ENCODE measurements at regions not wholly inside any gene's neighbourhood (a gene's known extent, or its start where the extent isn't known, plus 50 kb on each side); places are given as distances from the start of the nearest gene placed in this dataset.
"Not testable (repeated sequence)": the region's sequence is repeated elsewhere in the genome, so short reads cannot be mapped to it uniquely, and the experiment has no call there.

DNA sequence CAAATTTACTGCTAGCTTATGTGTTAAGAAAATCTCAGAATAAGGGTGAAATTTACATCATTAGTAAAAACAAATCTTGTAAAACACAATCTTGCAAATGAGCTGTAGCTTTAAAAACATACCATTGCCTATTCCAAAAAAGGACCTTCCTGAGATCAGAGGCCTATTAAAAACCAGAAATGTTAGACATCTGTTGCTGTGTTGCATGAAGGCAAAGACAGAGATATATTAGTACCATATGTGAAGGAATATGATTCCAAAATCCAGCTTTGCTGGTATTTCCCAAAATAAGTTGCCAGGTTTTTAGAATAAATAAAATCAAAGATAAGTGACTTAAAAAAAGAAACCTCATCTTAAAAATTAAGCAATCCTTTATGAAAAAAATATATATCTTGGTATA lies 504.1 kb upstream of the CDIN1 start:
- DNase-seq (ENCODE audit: low spot score), result no peak

- no peak for DNase-seq (ENCODE audit: low spot score)
Observed at GRCh38 chr15:36079021-36079420, 500.4 kb upstream of the CDIN1 start.

DNA sequence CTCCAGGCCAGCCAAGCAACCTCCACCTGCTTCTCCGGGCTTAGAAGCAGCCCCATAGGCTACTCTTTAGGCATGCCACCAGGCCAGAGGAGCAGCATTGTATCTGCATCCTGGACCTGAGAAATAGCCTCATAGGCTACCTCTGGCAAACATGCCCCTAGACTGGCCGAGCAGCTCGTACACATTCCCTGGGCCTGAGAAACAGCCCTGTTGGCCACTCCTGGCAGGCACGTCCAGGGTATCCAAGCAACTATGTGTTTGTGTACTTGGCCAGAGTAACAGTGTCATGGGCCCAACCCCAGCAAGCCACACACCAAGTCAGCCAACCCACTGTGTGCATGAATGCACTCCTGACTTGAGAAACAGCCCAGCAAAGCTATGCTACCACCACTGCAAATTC lies 498.7 kb upstream of the CDIN1 start:
- no peak for DNase-seq (ENCODE audit: low spot score)

- no peak for DNase-seq (ENCODE audit: low spot score)
Observed at GRCh38 chr15:36090286-36090946, 489.0 kb upstream of the CDIN1 start.

- no peak for DNase-seq (ENCODE audit: low spot score)
Observed at GRCh38 chr15:36106640-36107335, 472.6 kb upstream of the CDIN1 start.

- no peak for DNase-seq (ENCODE audit: low spot score)
Observed at GRCh38 chr15:36108541-36108940, 470.9 kb upstream of the CDIN1 start.

DNA sequence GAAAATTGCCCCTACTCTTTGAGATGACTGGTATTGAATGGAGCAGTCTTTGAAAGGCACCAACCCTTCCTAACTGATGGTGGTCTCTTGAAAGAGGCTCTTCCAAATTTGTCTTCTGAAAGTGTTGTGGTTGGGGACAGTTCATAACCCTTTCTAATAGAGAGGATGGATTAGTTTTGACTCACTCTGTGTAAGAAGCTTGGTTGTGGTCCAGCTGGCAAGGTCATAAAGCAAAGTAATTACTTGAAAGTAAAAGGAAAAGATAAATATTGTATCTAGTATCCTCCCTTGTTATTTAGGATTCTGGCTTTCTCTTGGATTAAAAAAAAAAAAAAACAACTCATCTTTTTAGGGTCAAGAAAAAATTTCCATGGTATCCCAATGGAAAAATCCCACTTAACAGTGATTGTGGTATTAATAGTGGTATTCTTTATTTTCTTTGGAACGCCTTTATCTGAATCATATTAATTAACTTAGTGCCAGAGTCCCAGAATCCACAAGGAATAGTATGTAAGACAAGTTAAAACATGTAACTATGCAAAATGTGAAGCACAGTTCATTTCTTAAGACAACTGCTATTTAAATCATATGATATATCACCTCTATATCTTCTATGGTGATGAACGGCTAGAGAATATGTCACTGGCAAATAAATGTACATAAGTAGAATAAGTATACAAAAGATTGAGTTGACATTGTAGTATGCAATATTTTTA lies 469.3 kb upstream of the CDIN1 start:
- DNase-seq (ENCODE audit: low spot score), result no peak

GRCh38 chr15:36110659-36110993 lies 468.8 kb upstream of the CDIN1 start:
- DNase-seq (ENCODE audit: low spot score), result no peak

DNA sequence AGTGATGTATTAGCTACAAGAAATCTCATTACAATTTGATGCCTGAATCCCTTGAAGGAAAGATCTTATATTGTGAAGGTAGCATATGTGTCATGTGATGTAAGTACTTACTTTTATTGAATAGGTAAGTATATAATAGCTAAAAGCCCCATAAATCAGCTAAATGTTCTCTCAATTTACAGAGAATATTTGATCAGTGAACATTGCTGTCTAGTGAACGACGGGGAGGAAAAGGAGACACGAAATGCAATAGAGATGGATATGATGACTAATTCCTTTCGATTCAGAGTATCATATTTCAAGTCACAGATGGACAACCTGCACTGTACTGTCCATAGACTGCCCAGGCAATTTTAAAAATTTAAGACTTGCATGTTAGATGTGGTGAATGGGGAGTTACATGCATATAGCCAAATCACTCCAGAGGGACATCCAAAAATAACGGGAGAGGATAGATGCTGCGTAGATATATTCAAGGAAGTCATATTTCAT lies 462.1 kb upstream of the CDIN1 start:
- no peak for DNase-seq (ENCODE audit: low spot score)

- peak; percentile 35 for DNase-seq (ENCODE audit: low spot score)
Observed at GRCh38 chr15:36126194-36126593, 453.2 kb upstream of the CDIN1 start.

DNA sequence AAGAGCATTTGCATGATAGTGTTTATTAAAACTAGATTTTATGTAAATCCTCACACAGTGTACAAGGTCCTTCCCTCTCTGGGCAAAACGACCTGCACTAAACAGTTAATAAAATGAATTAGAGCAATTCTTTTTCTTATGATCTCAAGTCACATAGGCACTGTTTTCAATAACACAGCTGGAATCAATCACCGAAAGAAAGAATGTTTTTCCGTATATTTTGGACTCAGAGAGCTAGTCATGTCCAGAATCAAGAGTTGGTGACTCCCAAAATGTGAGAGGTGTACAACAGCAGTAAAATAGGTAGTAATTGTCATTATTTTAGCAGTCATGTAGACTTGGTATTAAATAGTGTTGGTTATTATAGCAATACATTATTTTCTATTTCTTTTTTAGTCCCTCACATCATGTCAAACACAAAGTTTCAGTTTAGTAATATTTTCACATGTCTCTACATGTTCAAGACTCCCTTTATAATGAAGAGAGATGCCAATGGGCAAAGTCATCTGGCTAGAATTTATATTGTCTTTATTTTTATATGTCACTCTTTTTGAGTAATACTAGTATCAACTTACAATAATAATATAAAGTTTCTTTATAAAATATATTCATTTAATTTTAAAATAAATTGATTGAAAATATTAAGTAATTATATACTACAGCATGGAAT lies 448.6 kb upstream of the CDIN1 start:
- no peak for DNase-seq (ENCODE audit: low spot score)

DNA sequence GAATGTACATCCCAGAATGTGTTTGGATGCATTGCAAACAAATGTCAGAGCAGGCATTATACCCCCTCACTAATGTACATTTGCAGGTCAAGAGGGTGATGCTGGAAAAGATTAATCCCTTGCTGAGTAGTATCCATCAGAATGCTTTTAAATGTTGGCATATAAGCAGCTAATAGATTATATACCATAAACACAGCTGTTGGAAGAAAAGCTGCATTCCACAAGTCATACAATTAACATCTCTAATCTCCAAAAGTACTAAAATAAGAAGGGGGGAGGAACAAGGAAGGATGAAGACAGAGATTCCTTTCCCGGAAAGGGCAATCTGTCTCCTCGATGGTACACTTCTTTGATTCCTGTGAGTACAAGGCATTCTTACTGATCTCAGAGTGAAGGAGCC lies 445.7 kb upstream of the CDIN1 start:
- no peak for DNase-seq (ENCODE audit: low spot score)

DNA sequence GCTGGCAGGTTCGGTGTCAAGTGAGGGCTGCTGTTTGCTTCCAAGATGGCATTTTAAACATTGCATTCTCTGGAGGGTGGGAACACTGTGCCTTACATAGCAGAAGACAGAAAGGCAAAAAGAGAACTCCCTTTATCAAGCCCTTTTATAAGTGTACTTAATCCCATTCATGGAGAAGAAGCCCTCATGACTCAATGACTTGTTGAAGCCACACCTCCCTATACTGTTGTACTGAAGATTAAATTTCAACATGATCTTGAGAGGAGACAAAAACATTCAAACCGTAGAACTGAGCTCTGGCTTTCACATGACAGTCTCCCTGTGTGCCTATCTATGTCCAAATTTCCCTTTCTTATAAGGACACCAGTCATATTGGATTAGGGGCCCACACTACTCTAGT lies 443.4 kb upstream of the CDIN1 start:
- no peak for DNase-seq (ENCODE audit: low spot score)

DNA sequence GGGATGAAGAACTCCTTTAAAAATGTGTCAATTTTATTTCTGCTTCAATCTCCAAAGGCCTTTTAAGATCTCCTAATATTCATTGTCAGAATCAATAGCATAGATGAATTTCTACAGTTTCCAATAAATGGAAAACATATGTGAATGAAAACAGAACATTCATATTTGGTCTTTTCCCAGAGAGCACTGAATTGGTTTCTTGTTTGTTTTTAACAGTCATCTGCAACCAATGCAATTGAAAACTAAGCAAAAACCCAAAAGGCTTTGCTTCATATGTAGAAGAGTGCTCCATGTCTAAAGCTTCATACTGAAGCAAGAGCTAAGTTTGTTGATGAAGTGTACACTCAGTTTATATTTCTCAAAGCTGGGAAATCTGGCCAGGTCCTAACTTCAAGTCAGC lies 426.5 kb upstream of the CDIN1 start:
- no peak for DNase-seq (ENCODE audit: low spot score)

DNA sequence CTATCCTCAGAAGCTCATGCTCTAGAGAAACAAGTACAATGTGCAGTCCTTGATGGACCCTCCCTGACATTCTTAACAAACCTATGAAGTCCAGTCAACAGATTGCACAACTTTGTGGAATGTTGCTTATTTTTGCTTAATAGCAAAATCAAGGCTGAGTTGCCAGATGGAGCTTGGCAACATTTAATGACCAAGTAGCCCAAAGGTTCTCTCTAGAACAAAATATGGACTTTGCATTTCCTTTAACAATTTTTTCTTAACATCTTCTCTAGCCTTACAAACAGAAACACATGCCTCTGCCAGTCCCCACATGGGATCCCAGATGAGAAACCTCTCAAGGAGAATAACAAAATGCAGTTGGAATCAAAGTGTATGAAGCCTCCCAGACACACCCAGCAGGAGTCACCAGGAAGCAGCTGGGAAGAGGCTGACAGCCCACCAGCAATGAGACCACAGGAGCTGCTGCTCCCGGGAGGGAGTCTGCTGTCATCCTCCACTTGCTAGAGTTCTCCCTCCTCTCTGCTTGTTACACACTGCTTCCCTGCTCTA lies 422.5 kb upstream of the CDIN1 start:
- DNase-seq (ENCODE audit: low spot score), result no peak

DNA sequence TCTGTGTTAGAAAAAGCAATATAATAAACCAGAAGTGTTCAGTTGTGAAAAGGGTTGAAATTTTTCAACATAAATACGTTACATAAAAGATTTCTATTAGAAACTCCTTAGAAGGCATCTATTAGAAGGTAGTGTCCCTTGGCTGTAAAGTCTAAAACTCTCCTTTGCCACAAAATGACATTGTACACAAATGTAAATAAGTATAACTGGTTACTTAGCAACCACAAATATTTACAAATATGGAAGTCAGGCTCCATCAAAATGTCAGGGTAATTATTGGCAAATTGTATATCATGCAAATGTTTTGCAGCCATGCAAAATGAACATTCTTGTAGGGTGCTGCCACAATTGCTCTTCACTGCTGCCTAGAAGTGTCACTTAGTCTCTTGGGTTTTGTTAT lies 419.1 kb upstream of the CDIN1 start:
- no peak for DNase-seq (ENCODE audit: low spot score)

- DNase-seq (ENCODE audit: low spot score), result no peak
Observed at GRCh38 chr15:36161108-36161507, 418.3 kb upstream of the CDIN1 start.

GRCh38 chr15:36161771-36162212 lies 417.6 kb upstream of the CDIN1 start:
- DNase-seq (ENCODE audit: low spot score), result peak; percentile 39

DNA sequence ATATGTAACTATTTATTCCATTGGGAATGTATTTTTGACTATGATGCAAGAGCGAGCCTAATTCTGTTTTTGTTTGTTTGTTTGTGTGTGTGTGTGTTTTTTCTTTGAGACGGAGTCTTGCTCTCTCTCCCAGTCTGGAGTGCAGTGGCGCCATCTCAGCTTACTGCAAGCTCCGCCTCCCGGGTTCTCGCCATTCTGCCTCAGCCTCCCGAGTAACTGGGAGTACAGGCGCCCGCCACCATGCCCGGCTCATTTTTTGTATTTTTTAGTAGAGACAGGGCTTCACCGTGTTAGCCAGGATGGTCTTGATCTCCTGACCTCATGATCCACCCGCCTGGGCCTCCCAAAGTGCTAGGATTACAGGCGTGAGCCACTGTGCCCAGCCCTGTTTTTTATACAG lies 415.4 kb upstream of the CDIN1 start:
- DNase-seq (ENCODE audit: low spot score), result not testable (repeated sequence)

GRCh38 chr15:36172955-36173354 lies 406.5 kb upstream of the CDIN1 start:
- no peak for DNase-seq (ENCODE audit: low spot score)

GRCh38 chr15:36175186-36175740 lies 404.2 kb upstream of the CDIN1 start:
- peak; percentile 9 for DNase-seq (ENCODE audit: low spot score)

GRCh38 chr15:36175741-36176291 lies 403.6 kb upstream of the CDIN1 start:
- DNase-seq (ENCODE audit: low spot score), result peak; percentile 92
